Endothelial cell of umbilical vein (primary cell): ENCODE measurements at regions not wholly inside any gene's neighbourhood (a gene's known extent, or its start where the extent isn't known, plus 50 kb on each side); places are given as distances from the start of the nearest gene placed in this dataset.

Experiments
- BruUV-seq: library from RNA; stranded (reverse); fragments of 400-500 nt; replicated peaks from 2 replicates; lab custom pipeline; 2021; lab: Mats Ljungman, UMichigan
- CTCF ChIA-PET: fragments of 300-600, 350-600 bp; sonication (Branson Sonifier 250); formaldehyde crosslinking; loops from one replicate; lab custom pipeline; 2021; ENCODE audit warnings: antibody characterized with exemption, inconsistent platforms; lab: Charles Lee
- POLR2A ChIA-PET: fragments of 300-600, 350-600 bp; sonication (Branson Sonifier 250); formaldehyde crosslinking; loops from one replicate; lab custom pipeline; 2021; ENCODE audit warnings: antibody characterized with exemption, inconsistent platforms; lab: Charles Lee
- DNase-seq: peaks from one replicate; pipeline ENCODE4 v3.0.0-alpha.2; 2011; ENCODE audit warnings: low read depth, low spot score
- FAIRE-seq: peaks from 2 replicates; lab custom pipeline; 2011; peaks lifted over from hg19 to GRCh38; lab: Jason Lieb, UNC
- H2AFZ ChIP-seq: 2 replicates; pipeline ENCODE4 v1.6.0; 2012; ENCODE audit warnings: low read depth, low read length, control low read depth, inconsistent platforms
- H3K27ac ChIP-seq: 2 replicates; pipeline ENCODE4 v1.5.1; 2011; ENCODE audit warnings: low read depth, mild to moderate bottlenecking, control low read depth, low read length, moderate library complexity; ENCODE audit not compliant: insufficient read depth
- H3K27me3 ChIP-seq, 2 experiments: 2 replicates each; pipeline versions ENCODE4 v1.6.0 to v1.6.1; 2011; ENCODE audit warnings: low read length in 2 of 2, mixed read lengths in 1 of 2; ENCODE audit not compliant: control insufficient read depth in 2 of 2, insufficient read depth in 2 of 2
- H3K36me3 ChIP-seq, 2 experiments: 2 replicates in 1 of 2; 3 replicates in 1 of 2; pipeline ENCODE4 v1.5.1; 2011; ENCODE audit warnings: low read length in 2 of 2, mild to moderate bottlenecking in 1 of 2, moderate library complexity in 1 of 2; ENCODE audit not compliant: control insufficient read depth in 2 of 2, insufficient read depth in 2 of 2; ENCODE audit errors: extremely low read depth in 1 of 2
- H3K4me1 ChIP-seq: 3 replicates; pipeline ENCODE4 v1.5.1; 2011; ENCODE audit warnings: mild to moderate bottlenecking, low read length; ENCODE audit not compliant: control insufficient read depth, insufficient read depth; ENCODE audit errors: extremely low read depth
- H3K4me2 ChIP-seq: 2 replicates; pipeline ENCODE4 v1.6.1; 2011; ENCODE audit warnings: low read length, control low read depth, mixed read lengths; ENCODE audit not compliant: insufficient read depth
- H3K4me3 ChIP-seq, 3 experiments: fragments of 200-600 bp in 1 of 3; sonication (generic), shearing (Covaris generic) in 1 of 3; replicated peaks in 1 of 3; 2 replicates each; pipeline ENCODE4 v1.5.1; 2011 to 2016; ENCODE audit warnings: control low read depth in 3 of 3, low read length in 3 of 3, mild to moderate bottlenecking in 2 of 3, inconsistent platforms in 1 of 3, low read depth in 1 of 3, moderate library complexity in 1 of 3; ENCODE audit not compliant: insufficient read depth in 1 of 3
- H3K79me2 ChIP-seq: 2 replicates; pipeline ENCODE4 v1.6.0; 2012; ENCODE audit warnings: low read length, inconsistent platforms; ENCODE audit not compliant: control insufficient read depth, insufficient read depth
- H3K9ac ChIP-seq: replicated peaks from 2 replicates; pipeline ENCODE3; 2011; ENCODE audit warnings: low read length, control low read depth; ENCODE audit not compliant: insufficient read depth; ENCODE audit errors: extremely low read depth
- H3K9me1 ChIP-seq: replicated peaks from 3 replicates; pipeline ENCODE4 v1.6.0; 2011; ENCODE audit warnings: mild to moderate bottlenecking, low read length; ENCODE audit not compliant: control insufficient read depth, insufficient read depth; ENCODE audit errors: extremely low read depth
- H3K9me3 ChIP-seq: replicated peaks from 2 replicates; pipeline ENCODE4 v1.5.1; 2012; ENCODE audit warnings: low read length, inconsistent platforms; ENCODE audit not compliant: control insufficient read depth, insufficient read depth
- H4K20me1 ChIP-seq: replicated peaks from 2 replicates; pipeline ENCODE3; 2011; ENCODE audit warnings: mild to moderate bottlenecking, low read length; ENCODE audit not compliant: control insufficient read depth, insufficient read depth; ENCODE audit errors: extremely low read depth
- EZH2 ChIP-seq: IDR thresholded peaks from 2 replicates; pipeline ENCODE4 v1.6.1; 2012; ENCODE audit warnings: borderline replicate concordance, low read depth, mild to moderate bottlenecking, moderate library complexity, low read length, inconsistent platforms; ENCODE audit not compliant: severe bottlenecking
- GATA2 ChIP-seq: IDR thresholded peaks from 2 replicates; pipeline ENCODE4 v1.7.0; 2011; ENCODE audit warnings: low read depth, mild to moderate bottlenecking, moderate library complexity, mixed read lengths, low read length; ENCODE audit not compliant: insufficient read length, insufficient read depth
- JUN ChIP-seq: IDR thresholded peaks from 2 replicates; pipeline ENCODE4 v1.6.1; 2011; ENCODE audit warnings: borderline replicate concordance, low read depth; ENCODE audit not compliant: insufficient read length, insufficient read depth
- POLR2AphosphoS5 ChIP-seq: IDR thresholded peaks from 2 replicates; pipeline ENCODE4 v1.6.1; 2012; ENCODE audit warnings: low read depth, mild to moderate bottlenecking, control low read depth, low read length, moderate library complexity; ENCODE audit not compliant: insufficient read depth
- dilution Hi-C: fragments of 300-500 bp; cut with MboI; formaldehyde crosslinking; loops from one replicate; pipeline ENCODE4 v1.15.0; 2019; ENCODE audit warnings: low sequenced_read_pairs; ENCODE audit not compliant: extremely low pct_ligation_motif_present
- intact Hi-C: fragments of 100-400 bp; cut with micrococcal nuclease; formaldehyde crosslinking; loops from one replicate; pipeline ENCODE4 v1.10.0; 2022
- TF ChIP-seq, protein P1 (sequence below), 2 donors: IDR thresholded peaks; 1 replicate in 1 of 2; 2 replicates in 1 of 2; pipeline ENCODE4 v1.5.1; 2011; ENCODE audit warnings: low read length in 2 of 2, mild to moderate bottlenecking in 2 of 2, moderate library complexity in 2 of 2, control low read depth in 1 of 2, inconsistent platforms in 1 of 2, low read depth in 1 of 2; ENCODE audit not compliant: insufficient read depth in 1 of 2; ENCODE audit errors: extremely low read depth in 1 of 2

DNA sequence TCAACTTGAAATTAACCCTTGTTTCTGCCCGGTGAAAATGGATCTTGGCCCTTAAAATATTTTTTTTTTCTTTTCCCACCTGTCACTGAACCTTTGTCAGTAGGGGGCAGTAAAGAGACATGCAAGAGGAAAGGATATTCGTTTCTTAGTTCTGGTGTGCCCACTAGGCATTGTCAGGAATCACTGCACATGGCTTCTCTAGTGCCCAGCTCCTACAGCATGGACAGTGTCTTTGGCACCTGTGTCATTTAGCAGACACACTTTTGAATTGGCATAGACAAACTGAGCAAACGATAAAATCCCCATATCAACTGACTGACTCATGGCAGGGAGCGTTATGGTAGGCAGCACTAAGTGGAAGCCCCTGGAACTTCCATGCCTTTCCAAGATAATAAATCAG, 1048.1 kb downstream of the BRINP3 start:
- dilution Hi-C loops = no loop called here
- CTCF ChIA-PET = interaction anchor here (0.5 to 2.1 kb wide), 3 partner anchors 892 to 1635 kb away, joined by 3 to 7 read pairs (median 7); no protein-coding TSS in a partner anchor
- H3K4me3 ChIP-seq = no peak overlapping the region

DNA sequence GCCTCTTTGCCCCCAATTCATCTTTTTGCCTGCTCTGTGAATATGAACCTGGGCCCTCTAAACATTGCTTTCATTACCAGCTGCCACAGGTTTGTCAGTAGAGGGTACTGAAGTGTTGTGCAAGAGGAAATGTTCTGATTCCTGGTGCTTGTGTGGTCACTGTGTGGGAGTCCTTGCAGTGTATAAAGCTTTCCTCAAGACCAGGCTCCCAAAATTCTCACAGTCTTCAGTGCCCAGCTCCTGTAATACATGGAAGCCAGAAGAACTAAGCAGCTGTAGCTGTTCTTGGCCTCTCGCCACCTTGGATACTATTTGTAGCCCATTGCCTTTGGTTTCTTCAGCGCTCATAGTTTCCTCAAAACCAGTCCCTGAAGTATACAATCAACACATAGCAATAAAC, 1046.2 kb downstream of the BRINP3 start:
- intact Hi-C loops (loop anchor here (10.0 kb wide), 1 partner anchor 243 kb away; no protein-coding TSS in a partner anchor), dilution Hi-C loops (no loop called here)
- no peak for TF ChIP-seq JUN
- no peak for TF ChIP-seq EZH2
- TF ChIP-seq POLR2AphosphoS5 = no peak
- TF ChIP-seq, protein P1, sequence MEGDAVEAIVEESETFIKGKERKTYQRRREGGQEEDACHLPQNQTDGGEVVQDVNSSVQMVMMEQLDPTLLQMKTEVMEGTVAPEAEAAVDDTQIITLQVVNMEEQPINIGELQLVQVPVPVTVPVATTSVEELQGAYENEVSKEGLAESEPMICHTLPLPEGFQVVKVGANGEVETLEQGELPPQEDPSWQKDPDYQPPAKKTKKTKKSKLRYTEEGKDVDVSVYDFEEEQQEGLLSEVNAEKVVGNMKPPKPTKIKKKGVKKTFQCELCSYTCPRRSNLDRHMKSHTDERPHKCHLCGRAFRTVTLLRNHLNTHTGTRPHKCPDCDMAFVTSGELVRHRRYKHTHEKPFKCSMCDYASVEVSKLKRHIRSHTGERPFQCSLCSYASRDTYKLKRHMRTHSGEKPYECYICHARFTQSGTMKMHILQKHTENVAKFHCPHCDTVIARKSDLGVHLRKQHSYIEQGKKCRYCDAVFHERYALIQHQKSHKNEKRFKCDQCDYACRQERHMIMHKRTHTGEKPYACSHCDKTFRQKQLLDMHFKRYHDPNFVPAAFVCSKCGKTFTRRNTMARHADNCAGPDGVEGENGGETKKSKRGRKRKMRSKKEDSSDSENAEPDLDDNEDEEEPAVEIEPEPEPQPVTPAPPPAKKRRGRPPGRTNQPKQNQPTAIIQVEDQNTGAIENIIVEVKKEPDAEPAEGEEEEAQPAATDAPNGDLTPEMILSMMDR (IDR thresholded peaks at IDR 0.05; ENCODE audit: extremely low read depth in 1 of 2, insufficient read depth in 1 of 2, low read depth in 1 of 2, low read length in 2 of 2) = no peak
- TF ChIP-seq GATA2 = no peak
- Histone ChIP-seq H2AFZ (no peak overlapping the region), H3K4me3 (no peak overlapping the region), H3K27me3 (no peaks in the 10 kb centered on the region), H3K4me1 (no peaks in the 10 kb centered on the region), H3K36me3 (no peaks in the 10 kb centered on the region), H3K4me2 (no peak overlapping the region), H3K9me1 (no peaks in the 10 kb centered on the region), H3K9me3 (no peaks in the 10 kb centered on the region), H3K27ac (no peak overlapping the region), H3K79me2 (no peaks in the 10 kb centered on the region), H4K20me1 (no peaks in the 10 kb centered on the region), H3K9ac (no peak overlapping the region)
- no peak for DNase-seq
- ChIA-PET POLR2A (no interaction called here), CTCF (interaction anchor here (1.2 to 2.0 kb wide), 3 partner anchors 197 to 1005 kb away, joined by 3 to 7 read pairs (median 4); no protein-coding TSS in a partner anchor)
- FAIRE-seq = no peak
- no TSS peak for BruUV-seq

More for the DNA sequence above, 1048.1 kb downstream of the BRINP3 start:
- H4K20me1 ChIP-seq = no peaks in the 10 kb centered on the region
- no peak overlapping the region for H3K4me2 ChIP-seq
- BruUV-seq = no TSS peak
- intact Hi-C loops = loop anchor here (1.0 to 10.0 kb wide), 5 partner anchors 245 to 1501 kb away; no protein-coding TSS in a partner anchor
- H3K9me3 ChIP-seq = no peaks in the 10 kb centered on the region
- H3K4me1 ChIP-seq = no peaks in the 10 kb centered on the region
- DNase-seq = peak; percentile 35
- no peak overlapping the region for H3K27ac ChIP-seq
- no peak for TF ChIP-seq EZH2
- TF ChIP-seq, protein P1 (IDR thresholded peaks at IDR 0.05; ENCODE audit: extremely low read depth in 1 of 2, insufficient read depth in 1 of 2, low read depth in 1 of 2, low read length in 2 of 2) = peak; percentile 49 to 59
- no peak for TF ChIP-seq JUN
- no peak for TF ChIP-seq POLR2AphosphoS5
- no peak overlapping the region for H3K9ac ChIP-seq
- POLR2A ChIA-PET = no interaction called here
- no peaks in the 10 kb centered on the region for H3K9me1 ChIP-seq
- H2AFZ ChIP-seq = no peak overlapping the region
- no peaks in the 10 kb centered on the region for H3K27me3 ChIP-seq
- H3K79me2 ChIP-seq = no peaks in the 10 kb centered on the region
- no peaks in the 10 kb centered on the region for H3K36me3 ChIP-seq
- FAIRE-seq = peak; percentile 82
